Spleen (tissue), 11 donors: ENCODE measurements at regions not wholly inside any gene's neighbourhood (a gene's known extent, or its start where the extent isn't known, plus 50 kb on each side); places are given as distances from the start of the nearest gene placed in this dataset.

Experiments
- DNase-seq: peaks from one replicate; pipeline ENCODE4 v3.0.0-alpha.2; 2020
- H3K27ac ChIP-seq, 8 donors: fragments of 200-600 bp; sonication (generic) in 7 of 8; 1 replicate in 4 of 8; 2 replicates in 4 of 8; pipeline versions ENCODE4 v1.5.0 to v1.8.0; 2016 to 2021; ENCODE audit warnings: inconsistent platforms in 4 of 8, mild to moderate bottlenecking in 4 of 8, moderate library complexity in 1 of 8
- H3K27me3 ChIP-seq, 7 donors: fragments of 200-600 bp; sonication (generic) in 6 of 7; replicated peaks in 1 of 7; 1 replicate in 4 of 7; 2 replicates in 3 of 7; pipeline versions ENCODE4 v1.5.0 to v1.8.0; 2016 to 2021; ENCODE audit warnings: inconsistent platforms in 3 of 7, mild to moderate bottlenecking in 1 of 7
- H3K36me3 ChIP-seq, 6 donors: fragments of 200-600 bp; sonication (generic) in 5 of 6; 1 replicate in 4 of 6; 2 replicates in 2 of 6; pipeline versions ENCODE4 v1.5.0 to v1.8.0; 2016 to 2021; ENCODE audit warnings: inconsistent platforms in 2 of 6
- H3K4me1 ChIP-seq, 6 donors: fragments of 200-600 bp; sonication (generic) in 5 of 6; 1 replicate in 3 of 6; 2 replicates in 3 of 6; pipeline versions ENCODE4 v1.5.0 to v1.8.0; 2016 to 2021; ENCODE audit warnings: inconsistent platforms in 3 of 6
- H3K4me3 ChIP-seq, 8 donors: fragments of 200-600 bp; sonication (generic) in 7 of 8; 1 replicate in 4 of 8; 2 replicates in 4 of 8; pipeline versions ENCODE4 v1.5.0 to v1.8.0; 2016 to 2021; ENCODE audit warnings: inconsistent platforms in 4 of 8, mild to moderate bottlenecking in 4 of 8, moderate library complexity in 2 of 8
- H3K9me3 ChIP-seq, 8 donors: fragments of 200-600 bp; sonication (generic) in 7 of 8; 1 replicate in 4 of 8; 2 replicates in 4 of 8; pipeline versions ENCODE4 v1.5.0 to v1.8.0; 2016 to 2021; ENCODE audit warnings: inconsistent platforms in 4 of 8
- POLR2A ChIP-seq, 3 donors: fragments of 450-650 bp; IDR thresholded peaks; one replicate each; pipeline ENCODE4 v1.5.1; 2017; ENCODE audit warnings: antibody characterized with exemption in 3 of 3, mild to moderate bottlenecking in 1 of 3
- POLR2AphosphoS5 ChIP-seq, 3 donors: sonication (generic); formaldehyde crosslinking; IDR thresholded peaks; one replicate each; pipeline ENCODE4 v1.5.1; 2017; ENCODE audit warnings: antibody characterized with exemption in 3 of 3
- WGBS, 5 donors: extraction: QIAGEN DNeasy Blood & Tissue Kit in 3 of 5; methylation state at CpG; one replicate each; pipeline versions ENCODE4 v1.1.5 to v1.1.7; 2013 to 2018; 5-methylcytosine and 5-hydroxymethylcytosine counted together
- intact Hi-C: fragments of 100-400 bp; cut with DNase I; formaldehyde crosslinking; loops from one replicate; pipeline ENCODE4 v1.15.0; 2023; ENCODE audit warnings: low total_unique reads
- TF ChIP-seq, protein P1 (sequence below), 11 experiments: fragments of 200-600 bp in 7 of 11; fragments of 450-650 bp in 4 of 11; sonication (generic) in 4 of 11; IDR thresholded peaks in 8 of 11; conservative IDR thresholded peaks in 3 of 11; 1 replicate in 7 of 11; 2 replicates in 4 of 11; pipeline versions ENCODE4 v1.4.0 to v1.8.0; 2016 to 2021; ENCODE audit warnings: antibody characterized with exemption in 11 of 11, inconsistent platforms in 4 of 11, mild to moderate bottlenecking in 1 of 11
- donor health status: healthy with polysubstance abuse.
- donor health status: DM: no; HTN: no; CAD: no; lungs with moderate emphysema.
- donor health status: DM: no; HTN: no; CAD: no.
- donor health status: Bipolar disorder and iron deficiency.
- donor health status: healthy.
- donor health status: DM: no; HTN: no; CAD: no.
- donor health status: DM: yes; HTN: yes; CAD: no.

DNA sequence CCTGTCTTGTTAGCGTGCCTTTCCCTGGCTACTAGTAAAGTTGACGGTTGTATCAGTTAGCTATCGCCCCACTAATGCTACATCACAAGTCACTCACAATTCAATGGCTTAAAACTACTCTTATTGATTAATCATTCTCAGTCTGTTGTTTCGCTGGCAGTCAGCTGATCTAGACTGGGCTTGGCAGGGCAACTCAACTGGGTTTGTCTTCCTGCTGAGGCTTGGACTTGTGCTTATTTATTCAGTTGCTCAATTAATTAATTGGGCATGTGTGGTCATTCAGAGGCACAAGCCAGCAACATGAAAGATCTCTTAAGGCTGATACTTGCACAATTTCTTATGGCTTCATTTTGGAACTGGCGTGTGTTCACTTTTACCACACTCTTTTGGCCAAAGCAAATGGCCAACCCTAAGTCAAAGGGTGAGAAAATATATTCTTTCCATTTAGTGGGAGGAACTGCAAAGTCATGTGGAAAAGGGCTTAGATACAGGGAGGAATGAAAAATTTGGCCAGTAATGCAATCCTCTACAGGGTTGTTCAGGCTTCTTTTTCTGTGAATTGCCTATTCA is 333.5 kb downstream of the GPR37 start:
- TF ChIP-seq POLR2A (IDR thresholded peaks at IDR 0.05) = no peak
- TF ChIP-seq, protein P1, sequence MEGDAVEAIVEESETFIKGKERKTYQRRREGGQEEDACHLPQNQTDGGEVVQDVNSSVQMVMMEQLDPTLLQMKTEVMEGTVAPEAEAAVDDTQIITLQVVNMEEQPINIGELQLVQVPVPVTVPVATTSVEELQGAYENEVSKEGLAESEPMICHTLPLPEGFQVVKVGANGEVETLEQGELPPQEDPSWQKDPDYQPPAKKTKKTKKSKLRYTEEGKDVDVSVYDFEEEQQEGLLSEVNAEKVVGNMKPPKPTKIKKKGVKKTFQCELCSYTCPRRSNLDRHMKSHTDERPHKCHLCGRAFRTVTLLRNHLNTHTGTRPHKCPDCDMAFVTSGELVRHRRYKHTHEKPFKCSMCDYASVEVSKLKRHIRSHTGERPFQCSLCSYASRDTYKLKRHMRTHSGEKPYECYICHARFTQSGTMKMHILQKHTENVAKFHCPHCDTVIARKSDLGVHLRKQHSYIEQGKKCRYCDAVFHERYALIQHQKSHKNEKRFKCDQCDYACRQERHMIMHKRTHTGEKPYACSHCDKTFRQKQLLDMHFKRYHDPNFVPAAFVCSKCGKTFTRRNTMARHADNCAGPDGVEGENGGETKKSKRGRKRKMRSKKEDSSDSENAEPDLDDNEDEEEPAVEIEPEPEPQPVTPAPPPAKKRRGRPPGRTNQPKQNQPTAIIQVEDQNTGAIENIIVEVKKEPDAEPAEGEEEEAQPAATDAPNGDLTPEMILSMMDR (IDR thresholded peaks at IDR 0.05 in 8 of 11, conservative IDR thresholded peaks at IDR 0.05 in 3 of 11) = no peak
- TF ChIP-seq POLR2AphosphoS5 (IDR thresholded peaks at IDR 0.05) = no peak
- Histone ChIP-seq H3K4me3 (no peak overlapping the region), H3K27me3 (no peaks in the 10 kb centered on the region), H3K9me3 (no peaks in the 10 kb centered on the region), H3K4me1 (no peaks in the 10 kb centered on the region), H3K27ac (no peak overlapping the region), H3K36me3 (no peaks in the 10 kb centered on the region)
- DNase-seq = no peak
- WGBS, 5 donors = 72 to 93% (median 83%) methylated on average over 5 of the region's 5 CpGs
- intact Hi-C loops = no loop called here

DNA sequence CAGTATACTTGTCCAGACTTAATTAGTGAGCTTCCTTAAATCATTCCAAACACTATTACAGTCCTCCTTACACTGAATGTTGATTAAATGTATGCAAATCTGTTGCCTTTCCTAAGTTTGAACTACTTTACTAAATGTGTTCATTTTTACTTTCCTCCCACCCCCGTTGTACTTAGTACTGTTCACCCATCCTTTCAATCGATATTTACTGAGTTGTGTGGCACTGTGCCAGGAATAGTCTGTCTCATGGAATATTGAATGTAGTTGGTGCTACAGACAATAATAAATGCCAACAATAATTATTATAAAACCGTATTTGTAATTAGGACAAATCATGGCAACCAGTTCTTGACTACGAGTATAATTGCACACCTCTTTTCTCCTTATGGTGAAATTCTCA is 335.7 kb downstream of the GPR37 start:
- no peak for DNase-seq
- TF ChIP-seq, protein P1 (IDR thresholded peaks at IDR 0.05 in 8 of 11, conservative IDR thresholded peaks at IDR 0.05 in 3 of 11) = no peak
- TF ChIP-seq POLR2AphosphoS5 (IDR thresholded peaks at IDR 0.05) = no peak
- TF ChIP-seq POLR2A (IDR thresholded peaks at IDR 0.05) = no peak
- 80 to 88% (median 83%) methylated on average over 4 of the region's 4 CpGs for WGBS, 5 donors
- Histone ChIP-seq H3K27ac (no peak overlapping the region), H3K4me1 (no peaks in the 10 kb centered on the region), H3K4me3 (no peak overlapping the region), H3K36me3 (no peaks in the 10 kb centered on the region), H3K9me3 (no peaks in the 10 kb centered on the region), H3K27me3 (no peaks in the 10 kb centered on the region)
- intact Hi-C loops = no loop called here

DNA sequence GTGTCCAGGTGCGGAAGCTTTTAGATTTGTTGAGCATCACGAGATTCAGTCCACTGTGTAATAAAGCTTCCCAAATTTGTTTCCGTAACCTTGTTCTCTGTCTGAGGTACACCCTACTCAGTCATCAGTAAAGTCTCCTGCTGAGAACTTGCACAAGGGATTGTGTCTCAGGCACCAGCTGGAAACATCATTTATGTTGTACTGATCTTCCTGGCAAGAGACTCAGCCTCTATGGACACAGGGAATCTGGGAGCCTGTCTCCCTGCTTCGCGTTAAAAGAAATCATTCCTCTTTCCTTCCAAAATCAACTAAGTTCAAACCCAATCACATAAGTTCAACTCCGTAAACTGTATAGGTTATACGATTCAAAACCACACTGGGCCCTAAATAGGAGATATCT is 336.8 kb downstream of the GPR37 start:
- no peak overlapping the region for H3K4me3 ChIP-seq
- H3K27ac ChIP-seq = no peak overlapping the region
- H3K4me1 ChIP-seq = no peaks in the 10 kb centered on the region
- H3K27me3 ChIP-seq = no peaks in the 10 kb centered on the region
- no peaks in the 10 kb centered on the region for H3K9me3 ChIP-seq
- intact Hi-C loops = no loop called here
- no peak for DNase-seq
- TF ChIP-seq, protein P1 (IDR thresholded peaks at IDR 0.05 in 8 of 11, conservative IDR thresholded peaks at IDR 0.05 in 3 of 11) = no peak
- no peak for TF ChIP-seq POLR2AphosphoS5 (IDR thresholded peaks at IDR 0.05)
- no peak for TF ChIP-seq POLR2A (IDR thresholded peaks at IDR 0.05)
- WGBS, 5 donors = 85 to 95% (median 89%) methylated on average over 7 of the region's 7 CpGs
- H3K36me3 ChIP-seq = no peaks in the 10 kb centered on the region

- TF ChIP-seq POLR2AphosphoS5 (IDR thresholded peaks at IDR 0.05) (no peak), POLR2A (IDR thresholded peaks at IDR 0.05) (no peak)
- TF ChIP-seq, protein P1 (IDR thresholded peaks at IDR 0.05 in 8 of 11, conservative IDR thresholded peaks at IDR 0.05 in 3 of 11) = no peak
- no peak for DNase-seq
- Histone ChIP-seq H3K4me1 (no peaks in the 10 kb centered on the region), H3K4me3 (no peak overlapping the region), H3K27me3 (no peaks in the 10 kb centered on the region), H3K27ac (no peak overlapping the region), H3K9me3 (peaks cover 0 to 3% (median 0%) of the 10 kb centered on the region in 8 donors), H3K36me3 (no peaks in the 10 kb centered on the region)
- intact Hi-C loops = no loop called here
Observed at GRCh38 chr7:124426621-124427020, 339.0 kb downstream of the GPR37 start.
